DMS53 treated with DMSO at 0.1 percent for 48 hours (cell line): ENCODE measurements at regions not wholly inside any gene's neighbourhood (a gene's known extent, or its start where the extent isn't known, plus 50 kb on each side); places are given as distances from the start of the nearest gene placed in this dataset.

ENCODE experiments used
- DNase-seq: peaks from one replicate; lab custom pipeline; 2025; ENCODE audit not compliant: unreplicated experiment; lab: John Stamatoyannopoulos, UW

- no peak for DNase-seq
Measured at GRCh38 chr4:63644396-63644795, 764.9 kb downstream of the TECRL start.

GRCh38 chr4:63637270-63637669, 772.0 kb downstream of the TECRL start:
- DNase-seq: no peak

- no peak for DNase-seq
Measured at GRCh38 chr4:63632858-63633257, 776.4 kb downstream of the TECRL start.

- DNase-seq: peak; percentile 79
Measured at GRCh38 chr4:63620271-63620670, 789.0 kb downstream of the TECRL start.

GRCh38 chr4:63619771-63620170, 789.5 kb downstream of the TECRL start:
- DNase-seq: no peak

GRCh38 chr4:63618883-63619718, 790.1 kb downstream of the TECRL start:
- DNase-seq: no peak

GRCh38 chr4:63607169-63607872, 801.9 kb downstream of the TECRL start:
- peak; percentile 17 for DNase-seq

GRCh38 chr4:63589796-63590195, 819.5 kb downstream of the TECRL start:
- DNase-seq: no peak

- no peak for DNase-seq
Measured at GRCh38 chr4:63583561-63583960, 825.7 kb downstream of the TECRL start.

GRCh38 chr4:63583007-63583406, 826.2 kb downstream of the TECRL start:
- no peak for DNase-seq

GRCh38 chr4:63580796-63581475, 828.3 kb downstream of the TECRL start:
- no peak for DNase-seq

GRCh38 chr4:63578383-63578782, 830.9 kb downstream of the TECRL start:
- DNase-seq: no peak

GRCh38 chr4:63566658-63567057, 842.6 kb downstream of the TECRL start:
- DNase-seq: no peak

GRCh38 chr4:63563288-63564014, 845.8 kb downstream of the TECRL start:
- peak; percentile 15 for DNase-seq

- no peak for DNase-seq
Measured at GRCh38 chr4:63558709-63559108, 850.5 kb downstream of the TECRL start.

- no peak for DNase-seq
Measured at GRCh38 chr4:63556332-63556731, 852.9 kb downstream of the TECRL start.

- no peak for DNase-seq
Measured at GRCh38 chr4:63553123-63553522, 856.1 kb downstream of the TECRL start.

- no peak for DNase-seq
Measured at GRCh38 chr4:63541828-63542227, 867.4 kb downstream of the TECRL start.

- DNase-seq: no peak
Measured at GRCh38 chr4:63529581-63530337, 879.5 kb downstream of the TECRL start.

- DNase-seq: peak; percentile 7
Measured at GRCh38 chr4:63528256-63528991, 880.8 kb downstream of the TECRL start.
